IMR-90 (cell line): ENCODE measurements at regions not wholly inside any gene's neighbourhood (a gene's known extent, or its start where the extent isn't known, plus 50 kb on each side); places are given as distances from the start of the nearest gene placed in this dataset.
A peak's percentile ranks its signal among the peaks of the same experiment; 100 is the strongest.

ENCODE experiments used
- ATAC-seq: fragments of 200-7000 bp; cut with Tn5 transposase; 2 replicates; pipeline ENCODE4 v1.9.1; 2020; ENCODE audit warnings: low read depth, mild to moderate bottlenecking, moderate library complexity
- BruUV-seq: library from RNA; stranded (reverse); fragments of 400-500 nt; replicated peaks from 2 replicates; lab custom pipeline; 2021; lab: Mats Ljungman, UMichigan
- CTCF ChIA-PET: fragments of 300-600 bp; formaldehyde crosslinking; extraction: SDS; loops from one replicate; lab custom pipeline; 2021; ENCODE audit warnings: antibody characterized with exemption; lab: Yijun Ruan, JAX
- POLR2A ChIA-PET: fragments of 300-600 bp; sonication (Branson Sonifier 250); formaldehyde crosslinking; loops from one replicate; lab custom pipeline; 2022; ENCODE audit warnings: antibody characterized with exemption; ENCODE audit not compliant: unreplicated experiment; lab: Charles Lee
- DNase-seq: peaks from one replicate; pipeline ENCODE4 v3.0.0; 2013
- H2AFZ ChIP-seq: replicated peaks from 2 replicates; pipeline ENCODE3; 2013; ENCODE audit warnings: low read length, mild to moderate bottlenecking; ENCODE audit not compliant: poor library complexity
- H2AK5ac ChIP-seq: 2 replicates; pipeline ENCODE4 v1.6.1; 2013; ENCODE audit warnings: low read depth, low read length, inconsistent platforms
- H2AK9ac ChIP-seq: replicated peaks from 2 replicates; pipeline ENCODE3; 2013; ENCODE audit warnings: mild to moderate bottlenecking, low read depth, low read length, moderate library complexity; ENCODE audit not compliant: poor library complexity
- H2BK120ac ChIP-seq: 2 replicates; pipeline ENCODE4 v1.6.1; 2013; ENCODE audit warnings: low read depth, low read length, inconsistent platforms
- H2BK15ac ChIP-seq: 3 replicates; pipeline ENCODE4 v1.6.1; 2013; ENCODE audit warnings: low read depth, low read length, inconsistent platforms
- H2BK20ac ChIP-seq: 2 replicates; pipeline ENCODE4 v1.6.1; 2013; ENCODE audit warnings: low read depth, mild to moderate bottlenecking, inconsistent platforms, low read length, moderate library complexity
- H2BK5ac ChIP-seq: 2 replicates; pipeline ENCODE4 v1.6.1; 2013; ENCODE audit warnings: mild to moderate bottlenecking, low read depth, low read length, inconsistent platforms; ENCODE audit not compliant: poor library complexity, severe bottlenecking
- H3K14ac ChIP-seq: replicated peaks from 2 replicates; pipeline ENCODE4 v1.6.1; 2013; ENCODE audit warnings: low read depth, low read length, inconsistent platforms
- H3K18ac ChIP-seq: 2 replicates; pipeline ENCODE4 v1.6.1; 2013; ENCODE audit warnings: low read depth, low read length, control low read depth
- H3K23ac ChIP-seq: 2 replicates; pipeline ENCODE4 v1.6.1; 2013; ENCODE audit warnings: low read depth, low read length, inconsistent platforms
- H3K27ac ChIP-seq: 2 replicates; pipeline ENCODE4 v1.5.1; 2013; ENCODE audit warnings: mild to moderate bottlenecking, control low read depth, low read length; ENCODE audit not compliant: insufficient read depth
- H3K27me3 ChIP-seq: 2 replicates; pipeline ENCODE4 v1.6.1; 2013; ENCODE audit warnings: low read length; ENCODE audit not compliant: control insufficient read depth, insufficient read depth
- H3K36me3 ChIP-seq: 2 replicates; pipeline ENCODE4 v1.6.1; 2013; ENCODE audit warnings: low read length, mixed read lengths; ENCODE audit not compliant: control insufficient read depth, insufficient read depth
- H3K4ac ChIP-seq: 2 replicates; pipeline ENCODE4 v1.6.1; 2013; ENCODE audit warnings: low read depth, low read length, inconsistent platforms
- H3K4me1 ChIP-seq: 2 replicates; pipeline ENCODE4 v1.6.1; 2013; ENCODE audit warnings: low read length, mixed read lengths; ENCODE audit not compliant: control insufficient read depth, insufficient read depth
- H3K4me2 ChIP-seq: 2 replicates; pipeline ENCODE4 v1.6.1; 2013; ENCODE audit warnings: low read depth, mild to moderate bottlenecking, control low read depth, low read length, moderate library complexity
- H3K4me3 ChIP-seq: 2 replicates; pipeline ENCODE4 v1.5.1; 2013; ENCODE audit warnings: low read depth, mild to moderate bottlenecking, control low read depth, low read length, moderate library complexity; ENCODE audit not compliant: insufficient read depth
- H3K56ac ChIP-seq: 2 replicates; pipeline ENCODE4 v1.6.1; 2013; ENCODE audit warnings: low read length, inconsistent platforms; ENCODE audit not compliant: insufficient read depth; ENCODE audit errors: extremely low read depth
- H3K79me1 ChIP-seq, 2 experiments: 2 replicates each; pipeline ENCODE4 v1.6.1; 2013; ENCODE audit warnings: low read length in 2 of 2, inconsistent platforms in 1 of 2, low read depth in 1 of 2
- H3K9ac ChIP-seq: 2 replicates; pipeline ENCODE4 v1.6.1; 2013; ENCODE audit warnings: low read depth, low read length, control low read depth
- H3K9me1 ChIP-seq: 2 replicates; pipeline ENCODE4 v1.6.1; 2013; ENCODE audit warnings: low read length, inconsistent platforms; ENCODE audit not compliant: insufficient read depth
- H3K9me3 ChIP-seq: 2 replicates; pipeline ENCODE4 v1.6.1; 2013; ENCODE audit warnings: low read length; ENCODE audit not compliant: control insufficient read depth, insufficient read depth
- H4K20me1 ChIP-seq: 2 replicates; pipeline ENCODE4 v1.6.1; 2013; ENCODE audit warnings: low read length, inconsistent platforms; ENCODE audit not compliant: insufficient read depth
- H4K5ac ChIP-seq: 2 replicates; pipeline ENCODE4 v1.6.1; 2013; ENCODE audit warnings: mild to moderate bottlenecking, low read depth, low read length, control low read depth
- H4K8ac ChIP-seq, 2 experiments: 2 replicates each; pipeline ENCODE4 v1.6.1; 2013; ENCODE audit warnings: low read depth in 2 of 2, low read length in 2 of 2, control low read depth in 1 of 2, inconsistent platforms in 1 of 2
- H4K91ac ChIP-seq: 2 replicates; pipeline ENCODE4 v1.6.1; 2013; ENCODE audit warnings: low read depth, low read length, inconsistent platforms; ENCODE audit not compliant: insufficient read depth
- CEBPB ChIP-seq: IDR thresholded peaks from 2 replicates; pipeline ENCODE4 v1.6.1; 2012; ENCODE audit warnings: low read depth, low read length, improper control_type of control experiment
- CHD1 ChIP-seq: IDR thresholded peaks from 2 replicates; pipeline ENCODE4 v1.6.1; 2012; ENCODE audit warnings: low read depth, low read length, improper control_type of control experiment
- MAFK ChIP-seq: IDR thresholded peaks from 2 replicates; pipeline ENCODE4 v1.6.1; 2012; ENCODE audit warnings: low read depth, low read length, improper control_type of control experiment
- MAZ ChIP-seq: IDR thresholded peaks from 2 replicates; pipeline ENCODE4 v1.6.1; 2012; ENCODE audit warnings: low read depth, mild to moderate bottlenecking, low read length, improper control_type of control experiment, moderate library complexity, borderline replicate concordance
- RAD21 ChIP-seq: IDR thresholded peaks from 2 replicates; pipeline ENCODE4 v1.6.1; 2012; ENCODE audit warnings: low read length, improper control_type of control experiment
- RCOR1 ChIP-seq: IDR thresholded peaks from 2 replicates; pipeline ENCODE4 v1.6.1; 2012; ENCODE audit warnings: mild to moderate bottlenecking, low read length, improper control_type of control experiment; ENCODE audit not compliant: insufficient replicate concordance
- SMC3 ChIP-seq: fragments of 150-350 bp; IDR thresholded peaks from 2 replicates; pipeline ENCODE4 v1.6.1; 2016; ENCODE audit warnings: low read depth, mild to moderate bottlenecking, antibody characterized with exemption, low read length, moderate library complexity
- WGBS, 2 experiments: methylation state at CpG; one replicate each; pipeline versions ENCODE4 v1.1.5 to v1.1.7; 2013; ENCODE audit warnings: missing lambda C conversion rate in 2 of 2; ENCODE audit not compliant: insufficient read length in 1 of 2; ENCODE audit errors: extremely low coverage in 2 of 2; 5-methylcytosine and 5-hydroxymethylcytosine counted together
- dilution Hi-C: fragments of 300-500 bp; cut with HindIII; formaldehyde crosslinking; loops from one replicate; pipeline ENCODE4 v1.14.3; 2018; ENCODE audit warnings: low sequenced_read_pairs; ENCODE audit not compliant: unreplicated experiment
- in situ Hi-C: fragments of 300-500 bp; cut with MboI; formaldehyde crosslinking; loops from 3 replicates; pipeline ENCODE4 v1.14.3; 2019; ENCODE audit warnings: low sequenced_read_pairs, inconsistent platforms, mixed read lengths
- intact Hi-C: fragments of 100-400 bp; cut with micrococcal nuclease; formaldehyde crosslinking; loops from 2 replicates; pipeline ENCODE4 v1.10.0; 2022

- Histone ChIP-seq H3K9me1 (0 out of 2 replicates have a peak, but pooled peaks cover 6% of the 10 kb centered on the region), H3K18ac (no peak overlapping the region), H4K91ac (no peak overlapping the region), H2AK9ac (no peak overlapping the region), H3K4me3 (no peak overlapping the region), H2BK15ac (no peak overlapping the region), H3K9ac (no peak overlapping the region), H4K20me1 (no peaks in the 10 kb centered on the region), H2AK5ac (no peak overlapping the region), H2AFZ (peak overlapping the region; percentile 13), H3K4ac (no peak overlapping the region), H2BK5ac (no peak overlapping the region), H2BK20ac (no peak overlapping the region; the same call in 1 of the 2 replicates), H3K56ac (no peak overlapping the region), H3K9me3 (no peaks in the 10 kb centered on the region), H4K5ac (no peak overlapping the region), H3K23ac (no peak overlapping the region), H3K36me3 (no peaks in the 10 kb centered on the region), H3K79me1 (no peaks in the 10 kb centered on the region), H3K27ac (no peak overlapping the region), H3K4me2 (no peak overlapping the region), H2BK120ac (no peak overlapping the region), H3K4me1 (peaks cover 5% of the 10 kb centered on the region; the same call in 1 of the 2 replicates), H4K8ac (no peak overlapping the region), H3K14ac (no peak overlapping the region), H3K27me3 (peaks cover 25% of the 10 kb centered on the region)
- ATAC-seq (no peak), DNase-seq (no peak)
- ChIA-PET CTCF (interaction anchor here (0.6 kb wide), 1 partner anchor 23 kb away, joined by 3 read pairs; no protein-coding TSS in a partner anchor), POLR2A (no interaction called here)
- BruUV-seq, result no TSS peak
- in situ Hi-C loops, result no loop called here
- intact Hi-C loops, result no loop called here
- dilution Hi-C loops, result no loop called here
- TF ChIP-seq RCOR1 (no peak), MAZ (no peak), CHD1 (no peak), MAFK (no peak), CEBPB (no peak), SMC3 (no peak), RAD21 (no peak)
- WGBS, 2 experiments, result no CpG with 5 or more reads among the region's 4 CpGs
These were observed 57.6 kb upstream of the PKDCC start for GRCh38 chr2:41990245-41990644.
